ENCODE measurements at regions not wholly inside any gene's neighbourhood (a gene's known extent, or its start where the extent isn't known, plus 50 kb on each side); places are given as distances from the start of the nearest gene placed in this dataset.

- no peak for DNase-seq
Observed at GRCh38 chr4:32393806-32394205, 1673.6 kb downstream of the PCDH7 start.

- no peak for DNase-seq
Observed at GRCh38 chr4:32394255-32394654, 1674.1 kb downstream of the PCDH7 start.

- no peak for DNase-seq
Observed at GRCh38 chr4:32396507-32397070, 1676.4 kb downstream of the PCDH7 start.

GRCh38 chr4:32400870-32401269 lies 1680.7 kb downstream of the PCDH7 start:
- no peak for DNase-seq

- DNase-seq, result no peak
Observed at GRCh38 chr4:32417113-32417704, 1697.0 kb downstream of the PCDH7 start.

GRCh38 chr4:32423267-32423666 lies 1703.1 kb downstream of the PCDH7 start:
- no peak for DNase-seq

- no peak for DNase-seq
Observed at GRCh38 chr4:32425243-32425642, 1705.1 kb downstream of the PCDH7 start.

GRCh38 chr4:32427566-32427965 lies 1707.4 kb downstream of the PCDH7 start:
- DNase-seq, result no peak

- no peak for DNase-seq
Observed at GRCh38 chr4:32429151-32429550, 1709.0 kb downstream of the PCDH7 start.

- no peak for DNase-seq
Observed at GRCh38 chr4:32435308-32435707, 1715.1 kb downstream of the PCDH7 start.

- no peak for DNase-seq
Observed at GRCh38 chr4:32436816-32437215, 1716.6 kb downstream of the PCDH7 start.

- no peak for DNase-seq
Observed at GRCh38 chr4:32440391-32440790, 1720.2 kb downstream of the PCDH7 start.

- no peak for DNase-seq
Observed at GRCh38 chr4:32454482-32454881, 1734.3 kb downstream of the PCDH7 start.

GRCh38 chr4:32455231-32455630 lies 1735.1 kb downstream of the PCDH7 start:
- no peak for DNase-seq

- DNase-seq, result no peak
Observed at GRCh38 chr4:32460972-32461371, 1740.8 kb downstream of the PCDH7 start.

- DNase-seq, result no peak
Observed at GRCh38 chr4:32462944-32463343, 1742.8 kb downstream of the PCDH7 start.

- DNase-seq, result no peak
Observed at GRCh38 chr4:32470087-32470585, 1750.0 kb downstream of the PCDH7 start.

GRCh38 chr4:32472918-32473317 lies 1752.7 kb downstream of the PCDH7 start:
- no peak for DNase-seq

GRCh38 chr4:32475710-32476109 lies 1755.5 kb downstream of the PCDH7 start:
- no peak for DNase-seq

GRCh38 chr4:32477518-32477917 lies 1757.3 kb downstream of the PCDH7 start:
- DNase-seq, result no peak

- DNase-seq, result no peak
Observed at GRCh38 chr4:32485956-32486355, 1765.8 kb downstream of the PCDH7 start.

- no peak for DNase-seq
Observed at GRCh38 chr4:32488690-32489089, 1768.5 kb downstream of the PCDH7 start.

GRCh38 chr4:32499171-32499570 lies 1779.0 kb downstream of the PCDH7 start:
- no peak for DNase-seq

- no peak for DNase-seq
Observed at GRCh38 chr4:32503241-32503640, 1783.1 kb downstream of the PCDH7 start.

GRCh38 chr4:32506067-32506466 lies 1785.9 kb downstream of the PCDH7 start:
- no peak for DNase-seq

All from activated CD4-positive, alpha-beta T cell treated with anti-CD3 and anti-CD28 coated beads, Interleukin-2, Interleukin-6, amounts not matched to agents 100 ng/mL and 50 ng/mL, durations not matched to agents 16 hours and 8 hours (primary cell).